K562 (cell line): ENCODE measurements at regions not wholly inside any gene's neighbourhood (a gene's known extent, or its start where the extent isn't known, plus 50 kb on each side); places are given as distances from the start of the nearest gene placed in this dataset.
A peak's percentile ranks its signal among the peaks of the same experiment; 100 is the strongest.

Experiments
- ATAC-seq: fragments of 200-7000 bp; cut with Tn5 transposase; 3 replicates; pipeline ENCODE4 v1.9.1; 2020; ENCODE audit warnings: moderate library complexity
- BruUV-seq: library from RNA; stranded (reverse); fragments of 400-500 nt; replicated peaks from 2 replicates; lab custom pipeline; 2021; lab: Mats Ljungman, UMichigan
- CTCF ChIA-PET: fragments of 300-600 bp; formaldehyde crosslinking; extraction: SDS; loops from one replicate; lab custom pipeline; 2021; ENCODE audit warnings: low intra/inter-chr PET ratio; lab: Yijun Ruan, JAX
- POLR2A ChIA-PET: fragments of 300-600, 350-650 bp; sonication (Branson Sonifier 250); formaldehyde crosslinking; extraction: SDS; loops from one replicate; lab custom pipeline; 2021; ENCODE audit warnings: antibody characterized with exemption, inconsistent platforms; lab: Yijun Ruan, JAX
- DNase-seq, 4 experiments: peaks; one replicate each; pipeline versions ENCODE4 v3.0.0 to v3.0.0-alpha.2; 2011 to 2018; ENCODE audit warnings: low spot score in 3 of 4, mixed read lengths in 3 of 4; ENCODE audit errors: extremely low read depth in 1 of 4
- FAIRE-seq: peaks from 2 replicates; lab custom pipeline; 2011; peaks lifted over from hg19 to GRCh38; lab: Jason Lieb, UNC
- H2AFZ ChIP-seq: 2 replicates; pipeline ENCODE4 v1.6.0; 2011; ENCODE audit warnings: low read depth, low read length, control low read depth, inconsistent platforms
- H3K27ac ChIP-seq: fragments of 200-600 bp; 3 replicates; pipeline ENCODE4 v1.8.0; 2011; ENCODE audit warnings: low read depth, mild to moderate bottlenecking, control low read depth, inconsistent platforms, low read length, moderate library complexity, mixed read lengths; ENCODE audit errors: extremely low read depth
- H3K27me3 ChIP-seq, 2 experiments: fragments of 300-600 bp in 1 of 2; 2 replicates in 1 of 2; 3 replicates in 1 of 2; pipeline versions ENCODE4 v1.6.0 to v1.8.0; 2011; ENCODE audit warnings: inconsistent platforms in 2 of 2, low read length in 2 of 2, mild to moderate bottlenecking in 1 of 2, mixed read lengths in 1 of 2, moderate library complexity in 1 of 2; ENCODE audit not compliant: control insufficient read depth in 2 of 2, insufficient read depth in 2 of 2
- H3K36me3 ChIP-seq: fragments of 300-600 bp; 3 replicates; pipeline ENCODE4 v1.8.0; 2011; ENCODE audit warnings: mild to moderate bottlenecking, low read length, inconsistent platforms; ENCODE audit not compliant: control insufficient read depth, insufficient read depth
- H3K4me1 ChIP-seq, 2 experiments: fragments of 200-600 bp in 1 of 2; replicated peaks in 1 of 2; 2 replicates in 1 of 2; 3 replicates in 1 of 2; pipeline versions ENCODE4 v1.5.1 to v1.8.0; 2011; ENCODE audit warnings: inconsistent platforms in 2 of 2, low read length in 2 of 2, mild to moderate bottlenecking in 1 of 2, mixed read lengths in 1 of 2, moderate library complexity in 1 of 2; ENCODE audit not compliant: control insufficient read depth in 2 of 2, insufficient read depth in 2 of 2
- H3K4me2 ChIP-seq: 2 replicates; pipeline ENCODE4 v1.6.1; 2011; ENCODE audit warnings: low read length, control low read depth, inconsistent platforms, mixed read lengths; ENCODE audit not compliant: insufficient read depth
- H3K4me3 ChIP-seq: fragments of 200-600 bp; sonication (generic), shearing (Covaris generic); 2 replicates; pipeline ENCODE4 v1.5.1; 2016; ENCODE audit warnings: control low read depth, inconsistent platforms
- H3K79me2 ChIP-seq: fragments of 200-600 bp; 3 replicates; pipeline ENCODE4 v1.8.0; 2011; ENCODE audit warnings: low read length, inconsistent platforms; ENCODE audit not compliant: control insufficient read depth, insufficient read depth
- H3K9ac ChIP-seq, 2 experiments: 2 replicates each; pipeline versions ENCODE4 v1.6.0 to v1.6.1; 2011; ENCODE audit warnings: low read depth in 2 of 2, low read length in 2 of 2, control low read depth in 1 of 2, inconsistent platforms in 1 of 2, mild to moderate bottlenecking in 1 of 2, mixed read lengths in 1 of 2; ENCODE audit not compliant: insufficient read depth in 1 of 2
- H3K9me1 ChIP-seq: one replicate; pipeline ENCODE4 v1.6.0; 2011; ENCODE audit warnings: inconsistent platforms, mild to moderate bottlenecking, low read length, moderate library complexity; ENCODE audit not compliant: control insufficient read depth, insufficient read depth
- H3K9me3 ChIP-seq: replicated peaks from 2 replicates; pipeline ENCODE4 v1.5.1; 2011; ENCODE audit warnings: low read depth, low read length, inconsistent platforms; ENCODE audit not compliant: control insufficient read depth, insufficient read depth
- H4K20me1 ChIP-seq: replicated peaks from 2 replicates; pipeline ENCODE4 v1.6.1; 2011; ENCODE audit warnings: low read length, inconsistent platforms, mixed read lengths; ENCODE audit not compliant: control insufficient read depth, insufficient read depth
- ARID1B ChIP-seq: fragments of 450-650 bp; IDR thresholded peaks from 2 replicates; pipeline ENCODE4 v1.6.1; 2016; ENCODE audit warnings: antibody characterized with exemption, mild to moderate bottlenecking, inconsistent platforms
- BCLAF1 ChIP-seq, 2 experiments: fragments of 450-650 bp in 1 of 2; IDR thresholded peaks; 2 replicates each; pipeline ENCODE4 v1.6.1; 2011 to 2017; ENCODE audit warnings: low read depth in 2 of 2, antibody characterized with exemption in 1 of 2, borderline replicate concordance in 1 of 2, low read length in 1 of 2, mild to moderate bottlenecking in 1 of 2, mixed read lengths in 1 of 2; ENCODE audit not compliant: control insufficient read depth in 1 of 2
- BCOR ChIP-seq: fragments of 450-650 bp; IDR thresholded peaks from 2 replicates; pipeline ENCODE4 v1.6.1; 2016
- CBX8 ChIP-seq: fragments of 200-600 bp; sonication (generic); IDR thresholded peaks from 2 replicates; pipeline ENCODE4 v1.6.1; 2012; ENCODE audit warnings: borderline replicate concordance, mixed run types, low read depth, mild to moderate bottlenecking, moderate library complexity, mixed read lengths, low read length, control low read depth, inconsistent platforms; ENCODE audit not compliant: poor library complexity, severe bottlenecking; ENCODE audit errors: extremely low read depth
- NCOR1 ChIP-seq: fragments of 450-650 bp; IDR thresholded peaks from 2 replicates; pipeline ENCODE4 v1.6.1; 2016; ENCODE audit warnings: mild to moderate bottlenecking, moderate library complexity
- RFX1 ChIP-seq: fragments of 450-650 bp; IDR thresholded peaks from 2 replicates; pipeline ENCODE4 v1.6.1; 2016; ENCODE audit warnings: mild to moderate bottlenecking, moderate library complexity
- ZNF407 ChIP-seq: fragments of 450-650 bp; IDR thresholded peaks from 2 replicates; pipeline ENCODE4 v1.6.1; 2016; ENCODE audit warnings: low read depth
- ZNF41 ChIP-seq: fragments of 250-450 bp; sonication (Bioruptor Pico); conservative IDR thresholded peaks from 2 replicates; pipeline ENCODE4 v1.4.0; 2020; ENCODE audit warnings: mild to moderate bottlenecking
- ZNF764 ChIP-seq: fragments of 250-450 bp; sonication (Bioruptor Pico); IDR thresholded peaks from 2 replicates; pipeline ENCODE4 v1.4.0; 2020; ENCODE audit warnings: low read depth, mild to moderate bottlenecking, moderate library complexity
- WGBS: fragments of 100-300 bp; shearing (Covaris generic); methylation state at CpG from one replicate; pipeline ENCODE4 v1.1.6; 2016; ENCODE audit warnings: low coverage, mixed read lengths; ENCODE audit not compliant: insufficient coverage; ENCODE audit errors: missing lambda C conversion rate; 5-methylcytosine and 5-hydroxymethylcytosine counted together
- in situ Hi-C: fragments of 300-500 bp; cut with MboI; formaldehyde crosslinking; loops from 4 replicates; pipeline ENCODE4 v1.15.0; 2018; ENCODE audit warnings: inconsistent platforms, mixed read lengths
- intact Hi-C: fragments of 100-400 bp; cut with micrococcal nuclease; formaldehyde crosslinking; loops from 2 replicates; pipeline ENCODE4 v1.14.2; 2022

- Histone ChIP-seq H3K4me1 (no peaks in the 10 kb centered on the region), H3K9me1 (no peaks in the 10 kb centered on the region), H3K9me3 (no peaks in the 10 kb centered on the region), H3K36me3 (no peaks in the 10 kb centered on the region), H3K79me2 (no peaks in the 10 kb centered on the region), H3K4me2 (no peak overlapping the region), H3K27ac (no peak overlapping the region), H2AFZ (no peak overlapping the region), H3K27me3 (peaks cover 13 to 23% of the 10 kb centered on the region in 2 experiments; a peak in 4 of 5 replicates), H3K9ac (no peak overlapping the region), H4K20me1 (no peaks in the 10 kb centered on the region), H3K4me3 (no peak overlapping the region)
- CTCF ChIA-PET, result no interaction called here
- ATAC-seq (peak; percentile 31; the same call in 2 of the 3 replicates), DNase-seq (no peak), FAIRE-seq (no peak)
- no TSS peak for BruUV-seq
- 9% methylated on average over 8 of the region's 8 CpGs for WGBS
- no peak for TF ChIP-seq NCOR1
- TF ChIP-seq ZNF41, result no peak
- TF ChIP-seq CBX8, result no peak
- no peak for TF ChIP-seq BCOR
- TF ChIP-seq RFX1, result no peak
- TF ChIP-seq ARID1B, result no peak
- TF ChIP-seq ZNF764 (CRISPR knock-in tag), result no peak
- TF ChIP-seq BCLAF1 (IDR thresholded peaks at IDR 0.05; ENCODE audit: borderline replicate concordance in 1 of 2, control insufficient read depth in 1 of 2, low read depth in 2 of 2, low read length in 1 of 2), result no peak
- TF ChIP-seq ZNF407, result no peak
- in situ Hi-C loops (no loop called here), intact Hi-C loops (no loop called here)
- POLR2A ChIA-PET, result interaction anchor here (0.6 to 1.1 kb wide), 2 partner anchors 9 to 28 kb away, joined by 3 read pairs; no protein-coding TSS in a partner anchor
Observed at GRCh38 chr3:38960042-38960622, 91.6 kb downstream of the SCN11A start.
